OCI-LY1 (cell line): ENCODE measurements at regions not wholly inside any gene's neighbourhood (a gene's known extent, or its start where the extent isn't known, plus 50 kb on each side); places are given as distances from the start of the nearest gene placed in this dataset.
A peak's percentile ranks its signal among the peaks of the same experiment; 100 is the strongest.

Experiments used
- H2AFZ ChIP-seq: fragments of 200-600 bp; sonication (generic), shearing (Covaris generic); 2 replicates; pipeline ENCODE4 v1.6.0; 2014; ENCODE audit warnings: antibody characterized with exemption, mild to moderate bottlenecking, low read length
- H3F3A ChIP-seq: fragments of 200-600 bp; sonication (generic), shearing (Covaris generic); 2 replicates; pipeline ENCODE4 v1.6.0; 2014; ENCODE audit warnings: mild to moderate bottlenecking, antibody characterized with exemption, low read length, moderate library complexity; ENCODE audit not compliant: insufficient read depth
- H3K27ac ChIP-seq: fragments of 200-600 bp; sonication (generic); 2 replicates; pipeline ENCODE4 v1.5.1; 2014; ENCODE audit warnings: low read length, mixed run types, mild to moderate bottlenecking, low read depth; ENCODE audit not compliant: poor library complexity, severe bottlenecking
- H3K27me3 ChIP-seq: fragments of 200-600 bp; sonication (generic); 2 replicates; pipeline ENCODE4 v1.6.0; 2014; ENCODE audit warnings: antibody characterized with exemption, mild to moderate bottlenecking, low read length, moderate library complexity; ENCODE audit not compliant: insufficient read depth
- H3K36me3 ChIP-seq: fragments of 200-600 bp; sonication (generic); 2 replicates; pipeline ENCODE4 v1.6.1; 2014; ENCODE audit warnings: mild to moderate bottlenecking, antibody characterized with exemption, low read length, moderate library complexity, mixed read lengths; ENCODE audit not compliant: insufficient read depth
- H3K4me1 ChIP-seq: fragments of 200-600 bp; sonication (generic); 2 replicates; pipeline ENCODE4 v1.5.1; 2014; ENCODE audit warnings: mild to moderate bottlenecking, low read length, moderate library complexity; ENCODE audit not compliant: insufficient read depth, severe bottlenecking
- H3K4me2 ChIP-seq: fragments of 200-600 bp; sonication (generic), shearing (Covaris generic); 2 replicates; pipeline ENCODE4 v1.6.1; 2014; ENCODE audit warnings: low read length
- H3K4me3 ChIP-seq: fragments of 200-600 bp; sonication (generic); 2 replicates; pipeline ENCODE4 v1.5.1; 2014; ENCODE audit warnings: low read length, low read depth, mild to moderate bottlenecking, mixed read lengths; ENCODE audit not compliant: poor library complexity, severe bottlenecking
- H3K79me2 ChIP-seq: fragments of 200-600 bp; shearing (Covaris generic); 2 replicates; pipeline ENCODE4 v1.6.1; 2016; ENCODE audit warnings: mixed run types, low read length, mixed read lengths; ENCODE audit not compliant: insufficient read depth
- H3K9ac ChIP-seq: fragments of 200-600 bp; sonication (generic), shearing (Covaris generic); 2 replicates; pipeline ENCODE4 v1.6.1; 2014; ENCODE audit warnings: mild to moderate bottlenecking, low read length, mixed read lengths
- H3K9me2 ChIP-seq: fragments of 200-600 bp; sonication (generic), shearing (Covaris generic); 2 replicates; pipeline ENCODE4 v1.6.1; 2014; ENCODE audit warnings: low read depth, mild to moderate bottlenecking, low read length, mixed read lengths
- H3K9me3 ChIP-seq: fragments of 200-600 bp; shearing (Covaris generic); 2 replicates; pipeline ENCODE4 v1.6.1; 2014; ENCODE audit warnings: low read length, mixed read lengths
- H4K20me1 ChIP-seq: fragments of 200-600 bp; sonication (generic), shearing (Covaris generic); 2 replicates; pipeline ENCODE4 v1.6.0; 2016; ENCODE audit warnings: mild to moderate bottlenecking, low read length; ENCODE audit not compliant: insufficient read depth
- CTCF ChIP-seq: fragments of 200-600 bp; sonication (generic), shearing (Covaris generic); IDR thresholded peaks from 2 replicates; pipeline ENCODE4 v1.5.1; 2017; ENCODE audit warnings: mild to moderate bottlenecking, antibody characterized with exemption, low read length, moderate library complexity, mixed read lengths
- EZH2 ChIP-seq: fragments of 200-600 bp; sonication (generic), shearing (Covaris generic); IDR thresholded peaks from 2 replicates; pipeline ENCODE4 v1.8.0; 2017; ENCODE audit warnings: borderline replicate concordance, mixed run types, mild to moderate bottlenecking, antibody characterized with exemption, low read length, moderate library complexity, mixed read lengths

GRCh38 chr4:186932631-186933187 lies 209.1 kb upstream of the FAT1 start:
- H3K36me3 ChIP-seq = no peaks in the 10 kb centered on the region

GRCh38 chr4:186934244-186934643 lies 210.6 kb upstream of the FAT1 start:
- Histone ChIP-seq H3K4me3 (no peak overlapping the region), H3K4me2 (no peak overlapping the region), H3F3A (no peaks in the 10 kb centered on the region), H3K9me2 (no peaks in the 10 kb centered on the region), H3K9me3 (no peaks in the 10 kb centered on the region), H3K36me3 (no peaks in the 10 kb centered on the region), H3K27me3 (no peaks in the 10 kb centered on the region), H4K20me1 (no peaks in the 10 kb centered on the region), H3K9ac (no peak overlapping the region), H3K4me1 (peaks cover 20% of the 10 kb centered on the region), H3K27ac (no peak overlapping the region), H3K79me2 (no peaks in the 10 kb centered on the region), H2AFZ (no peak overlapping the region)
- TF ChIP-seq CTCF = no peak
- no peak for TF ChIP-seq EZH2

More at GRCh38 chr4:186932631-186933187, 209.1 kb upstream of the FAT1 start:
- no peaks in the 10 kb centered on the region for H3K79me2 ChIP-seq
- H3K4me1 ChIP-seq = peaks cover 15% of the 10 kb centered on the region
- no peaks in the 10 kb centered on the region for H3F3A ChIP-seq
- H3K4me3 ChIP-seq = no peak overlapping the region
- no peak overlapping the region for H3K4me2 ChIP-seq
- H3K27me3 ChIP-seq = no peaks in the 10 kb centered on the region
- no peaks in the 10 kb centered on the region for H3K9me3 ChIP-seq
- H3K9ac ChIP-seq = no peak overlapping the region
- no peak overlapping the region for H3K27ac ChIP-seq
- H2AFZ ChIP-seq = peak overlapping the region; percentile 43; the same call in 1 of the 2 replicates
- TF ChIP-seq EZH2 = no peak
- no peak for TF ChIP-seq CTCF
- H3K9me2 ChIP-seq = no peaks in the 10 kb centered on the region
- no peaks in the 10 kb centered on the region for H4K20me1 ChIP-seq

GRCh38 chr4:186934841-186935443 lies 211.3 kb upstream of the FAT1 start:
- no peak overlapping the region for H2AFZ ChIP-seq
- H4K20me1 ChIP-seq = no peaks in the 10 kb centered on the region
- peaks cover 27% of the 10 kb centered on the region for H3K4me1 ChIP-seq
- H3K27me3 ChIP-seq = no peaks in the 10 kb centered on the region
- H3K79me2 ChIP-seq = no peaks in the 10 kb centered on the region
- H3K36me3 ChIP-seq = no peaks in the 10 kb centered on the region
- H3K4me3 ChIP-seq = no peak overlapping the region
- no peak overlapping the region for H3K27ac ChIP-seq
- H3K9me2 ChIP-seq = no peaks in the 10 kb centered on the region
- no peak overlapping the region for H3K9ac ChIP-seq
- no peak overlapping the region for H3K4me2 ChIP-seq
- H3F3A ChIP-seq = no peaks in the 10 kb centered on the region
- no peak for TF ChIP-seq EZH2
- TF ChIP-seq CTCF = no peak
- H3K9me3 ChIP-seq = no peaks in the 10 kb centered on the region
